GM06990 (cell line): ENCODE measurements at regions not wholly inside any gene's neighbourhood (a gene's known extent, or its start where the extent isn't known, plus 50 kb on each side); places are given as distances from the start of the nearest gene placed in this dataset.

Source experiments
- DNase-seq: peaks from one replicate; pipeline ENCODE4 v3.0.0-alpha.2; 2011; ENCODE audit not compliant: insufficient read length; ENCODE audit errors: extremely low read depth
- H3K27me3 ChIP-seq: replicated peaks from 2 replicates; pipeline ENCODE4 v1.6.0; 2011; ENCODE audit warnings: low read length; ENCODE audit not compliant: control insufficient read depth, insufficient read depth
- H3K36me3 ChIP-seq: 2 replicates; pipeline ENCODE4 v1.5.1; 2011; ENCODE audit warnings: low read length; ENCODE audit not compliant: control insufficient read depth, insufficient read depth
- H3K4me3 ChIP-seq: replicated peaks from 2 replicates; pipeline ENCODE4 v1.5.1; 2011; ENCODE audit warnings: low read depth, mild to moderate bottlenecking, control low read depth, low read length
- TF ChIP-seq, protein P1 (sequence below): IDR thresholded peaks from 2 replicates; pipeline ENCODE4 v1.5.1; 2011; ENCODE audit warnings: low read length, control low read depth, mild to moderate bottlenecking, inconsistent platforms; ENCODE audit not compliant: insufficient read depth, poor library complexity, severe bottlenecking

DNA sequence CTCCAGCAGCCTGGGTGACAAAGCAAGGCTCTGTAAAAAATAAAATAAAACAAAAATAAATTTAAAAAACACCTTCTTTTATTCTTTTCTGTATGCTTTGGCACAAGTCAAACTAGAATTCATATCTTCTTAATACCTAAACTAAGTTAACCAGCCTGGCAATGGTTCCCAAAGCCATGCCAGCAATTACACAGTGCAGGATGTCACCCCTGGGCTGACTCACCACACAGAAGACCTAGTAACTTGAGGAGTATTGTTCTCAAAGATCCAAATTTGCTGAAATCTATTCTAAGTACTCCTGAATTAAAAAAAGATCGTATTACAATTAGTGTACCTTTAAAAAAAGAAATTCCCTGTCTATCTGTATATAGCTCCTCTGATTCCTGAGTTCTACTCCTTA is 162.7 kb upstream of the SGK1 start:
- H3K4me3 ChIP-seq: no peak overlapping the region
- H3K27me3 ChIP-seq: no peaks in the 10 kb centered on the region
- no peak for DNase-seq
- H3K36me3 ChIP-seq: no peaks in the 10 kb centered on the region
- TF ChIP-seq, protein P1, sequence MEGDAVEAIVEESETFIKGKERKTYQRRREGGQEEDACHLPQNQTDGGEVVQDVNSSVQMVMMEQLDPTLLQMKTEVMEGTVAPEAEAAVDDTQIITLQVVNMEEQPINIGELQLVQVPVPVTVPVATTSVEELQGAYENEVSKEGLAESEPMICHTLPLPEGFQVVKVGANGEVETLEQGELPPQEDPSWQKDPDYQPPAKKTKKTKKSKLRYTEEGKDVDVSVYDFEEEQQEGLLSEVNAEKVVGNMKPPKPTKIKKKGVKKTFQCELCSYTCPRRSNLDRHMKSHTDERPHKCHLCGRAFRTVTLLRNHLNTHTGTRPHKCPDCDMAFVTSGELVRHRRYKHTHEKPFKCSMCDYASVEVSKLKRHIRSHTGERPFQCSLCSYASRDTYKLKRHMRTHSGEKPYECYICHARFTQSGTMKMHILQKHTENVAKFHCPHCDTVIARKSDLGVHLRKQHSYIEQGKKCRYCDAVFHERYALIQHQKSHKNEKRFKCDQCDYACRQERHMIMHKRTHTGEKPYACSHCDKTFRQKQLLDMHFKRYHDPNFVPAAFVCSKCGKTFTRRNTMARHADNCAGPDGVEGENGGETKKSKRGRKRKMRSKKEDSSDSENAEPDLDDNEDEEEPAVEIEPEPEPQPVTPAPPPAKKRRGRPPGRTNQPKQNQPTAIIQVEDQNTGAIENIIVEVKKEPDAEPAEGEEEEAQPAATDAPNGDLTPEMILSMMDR: no peak

DNA sequence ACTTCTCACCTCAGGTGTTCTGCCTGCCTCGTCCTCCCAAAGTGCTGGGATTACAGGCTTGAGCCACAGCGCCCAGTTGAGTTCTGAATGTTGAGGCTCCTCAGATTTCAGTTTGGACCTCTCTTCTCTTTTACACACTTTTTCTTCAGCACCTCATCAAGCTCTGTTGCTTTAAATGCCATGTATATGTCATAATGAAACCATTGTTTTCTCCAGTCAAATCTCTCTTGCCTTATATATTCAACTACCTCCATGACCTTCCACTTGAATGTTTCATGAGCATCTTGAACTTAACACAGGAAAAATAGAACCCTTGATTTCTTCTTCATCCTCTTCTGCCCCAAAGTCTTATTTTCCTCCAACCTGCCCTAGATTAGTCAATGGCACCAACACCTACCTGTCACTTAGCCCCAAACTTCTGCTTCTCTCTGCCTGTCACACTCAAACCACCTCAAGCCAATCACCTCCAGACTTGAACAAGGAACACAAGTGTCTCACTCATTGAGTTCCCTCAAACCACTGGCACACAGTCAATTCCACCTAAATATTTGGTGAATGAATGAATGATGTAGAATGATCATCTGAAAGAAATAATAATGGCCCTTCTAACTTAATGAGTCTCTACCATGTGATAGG is 161.0 kb upstream of the SGK1 start:
- Histone ChIP-seq H3K27me3 (no peaks in the 10 kb centered on the region; the same call in 1 of the 2 replicates), H3K4me3 (no peak overlapping the region), H3K36me3 (no peaks in the 10 kb centered on the region)
- no peak for DNase-seq
- TF ChIP-seq, protein P1: no peak

DNA sequence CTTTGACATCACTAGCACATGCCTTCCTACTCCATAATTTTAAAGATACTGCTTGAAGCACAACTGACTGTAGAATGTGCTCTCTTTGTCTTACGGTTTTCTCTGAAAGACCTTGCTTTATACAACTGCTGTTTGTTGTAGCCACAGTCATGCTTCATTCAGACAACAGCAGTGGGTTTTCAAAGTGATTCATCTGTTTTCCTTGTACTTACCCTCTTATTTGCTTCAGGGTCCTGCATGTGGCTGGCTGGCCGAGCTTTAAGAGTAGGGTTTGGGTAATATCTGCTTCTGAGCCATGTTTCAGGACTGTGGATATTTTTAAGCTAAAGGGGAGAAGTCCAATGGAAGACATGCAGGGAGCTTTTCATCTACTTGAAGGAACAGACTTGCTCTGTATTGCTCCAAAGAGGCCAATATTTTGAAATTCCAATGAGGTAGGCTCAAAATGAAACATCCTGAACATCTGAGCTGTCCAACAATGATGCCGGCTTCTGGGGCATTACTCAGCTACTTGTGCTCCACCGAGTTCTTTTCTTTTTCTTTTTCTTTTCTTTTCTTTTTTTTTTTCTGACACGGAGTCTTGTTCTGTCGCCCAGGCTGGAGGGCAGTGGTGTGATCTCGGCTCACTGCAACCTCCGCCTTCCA is 160.2 kb upstream of the SGK1 start:
- no peak overlapping the region for H3K4me3 ChIP-seq
- no peak for DNase-seq
- no peaks in the 10 kb centered on the region; the same call in 1 of the 2 replicates for H3K27me3 ChIP-seq
- TF ChIP-seq, protein P1: no peak
- H3K36me3 ChIP-seq: no peaks in the 10 kb centered on the region

DNA sequence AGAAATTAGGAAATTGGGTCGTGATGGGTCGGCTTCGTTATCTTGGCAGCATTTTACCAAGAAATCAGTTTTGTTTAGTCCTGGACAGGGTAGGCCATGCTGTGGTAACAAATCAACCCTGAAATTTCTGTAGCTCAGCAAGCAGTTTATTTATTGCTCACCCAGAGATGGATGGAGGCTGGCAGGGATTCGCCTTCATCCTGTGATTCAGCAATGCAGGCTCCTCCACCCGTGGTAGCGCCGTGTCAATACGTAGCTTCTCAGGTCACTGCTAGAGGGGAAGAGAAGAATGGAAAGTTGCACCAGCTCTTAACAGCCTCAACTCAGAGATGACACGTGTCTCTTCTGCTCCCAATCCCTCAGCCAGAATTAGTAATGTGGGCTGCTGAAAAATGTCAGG is 157.0 kb upstream of the SGK1 start:
- TF ChIP-seq, protein P1: no peak
- no peaks in the 10 kb centered on the region for H3K36me3 ChIP-seq

DNA sequence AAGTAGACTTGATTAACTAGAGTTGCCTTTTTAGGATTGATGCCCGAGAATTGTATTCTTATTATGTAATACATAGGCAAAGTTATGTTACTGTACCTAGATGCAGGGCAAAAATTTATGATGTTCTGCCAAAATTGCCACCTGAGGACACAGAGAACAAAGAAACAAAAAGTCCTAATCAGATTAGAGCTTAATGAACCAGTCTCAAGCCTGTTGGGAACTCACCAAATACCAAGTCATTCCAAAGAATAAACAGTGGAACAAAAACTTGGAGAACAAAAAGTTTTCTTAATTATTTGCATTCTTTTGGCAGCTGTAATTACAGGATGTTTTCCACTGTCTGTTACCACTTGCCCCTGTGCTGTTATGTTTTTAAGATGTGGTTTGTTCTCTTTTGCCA is 154.7 kb upstream of the SGK1 start:
- Histone ChIP-seq H3K27me3 (no peaks in the 10 kb centered on the region; the same call in 1 of the 2 replicates), H3K4me3 (no peak overlapping the region), H3K36me3 (no peaks in the 10 kb centered on the region)
- no peak for DNase-seq
- TF ChIP-seq, protein P1: no peak

More for the DNA sequence above, 157.0 kb upstream of the SGK1 start:
- H3K4me3 ChIP-seq: no peak overlapping the region
- H3K27me3 ChIP-seq: no peaks in the 10 kb centered on the region; the same call in 1 of the 2 replicates
- DNase-seq: no peak
